ENCODE measurements at regions not wholly inside any gene's neighbourhood (a gene's known extent, or its start where the extent isn't known, plus 50 kb on each side); places are given as distances from the start of the nearest gene placed in this dataset.

DNA sequence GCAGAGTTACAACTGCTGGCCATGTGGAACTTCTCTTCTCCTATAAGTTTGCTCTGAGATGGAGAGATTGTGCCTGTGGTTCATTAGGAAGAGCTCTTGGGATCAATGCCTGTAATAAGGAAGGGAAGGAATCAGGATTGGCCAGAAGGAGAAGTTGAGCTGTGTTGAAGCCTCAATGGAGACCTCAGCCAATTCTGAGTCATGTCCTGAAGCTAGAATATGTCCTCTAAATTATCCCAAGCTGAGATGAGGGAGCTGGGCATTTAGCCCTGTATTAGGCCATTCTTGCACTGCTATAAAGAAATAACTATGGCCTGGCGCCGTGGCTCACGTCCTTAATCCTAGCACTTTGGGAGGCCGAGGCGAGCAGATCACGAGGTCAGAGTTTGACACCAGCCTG lies 85.4 kb upstream of the DHX15 start:
- dilution Hi-C loops (cut with MboI; ENCODE audit: extremely low pct_ligation_motif_present, low sequenced_read_pairs): no loop called here
- H4K20me1 ChIP-seq (ENCODE audit: control insufficient read depth, extremely low read depth, insufficient read depth, low read length): no peaks in the 10 kb centered on the region
- no peaks in the 10 kb centered on the region for H3K9me3 ChIP-seq (ENCODE audit: control insufficient read depth, low read depth, low read length)
- DNase-seq (ENCODE audit: low read depth, low spot score): no peak
- no peak overlapping the region for H2AFZ ChIP-seq (ENCODE audit: control insufficient read depth, low read length)
- H3K4me1 ChIP-seq (ENCODE audit: control insufficient read depth, extremely low read depth, insufficient read depth, low read length): no peaks in the 10 kb centered on the region
- TF ChIP-seq CTCF (optimal IDR thresholded peaks at IDR 0.05 in 1 of 3, IDR thresholded peaks at IDR 0.05 in 1 of 3, conservative IDR thresholded peaks at IDR 0.05 in 1 of 3; ENCODE audit: extremely low read depth in 1 of 3, insufficient read depth in 2 of 3, low read length in 3 of 3) (no peak), EZH2 (IDR thresholded peaks at IDR 0.05; ENCODE audit: low read length) (no peak)
- H3K9ac ChIP-seq (ENCODE audit: control insufficient read depth, extremely low read depth, insufficient read depth, low read length): no peak overlapping the region
- H3K4me2 ChIP-seq (ENCODE audit: control insufficient read depth, extremely low read depth, insufficient read depth, low read depth, low read length): no peak overlapping the region
- H3K27ac ChIP-seq (ENCODE audit: control insufficient read depth, insufficient read depth, low read length): no peak overlapping the region
- no peak for FAIRE-seq
- H3K36me3 ChIP-seq (ENCODE audit: control insufficient read depth in 2 of 2, extremely low read depth in 1 of 2, insufficient read depth in 2 of 2, low read length in 2 of 2): no peaks in the 10 kb centered on the region
- no peak overlapping the region for H3K4me3 ChIP-seq (ENCODE audit: control insufficient read depth in 2 of 3, extremely low read depth in 1 of 3, insufficient read depth in 2 of 3, low read depth in 1 of 3, low read length in 3 of 3)
- no peaks in the 10 kb centered on the region for H3K9me1 ChIP-seq (ENCODE audit: control insufficient read depth, extremely low read depth, insufficient read depth, low read length)
- H3K79me2 ChIP-seq (ENCODE audit: control insufficient read depth, insufficient read depth, low read length): no peaks in the 10 kb centered on the region
- H3K27me3 ChIP-seq (ENCODE audit: control insufficient read depth, extremely low read depth, insufficient read depth, low read length): peaks cover 63% of the 10 kb centered on the region

GRCh38 chr4:24671849-24672248 lies 87.5 kb upstream of the DHX15 start:
- no peak for TF ChIP-seq EZH2 (IDR thresholded peaks at IDR 0.05; ENCODE audit: low read length)
- TF ChIP-seq CTCF (optimal IDR thresholded peaks at IDR 0.05 in 1 of 3, IDR thresholded peaks at IDR 0.05 in 1 of 3, conservative IDR thresholded peaks at IDR 0.05 in 1 of 3; ENCODE audit: extremely low read depth in 1 of 3, insufficient read depth in 2 of 3, low read length in 3 of 3): no peak
- H3K9me3 ChIP-seq (ENCODE audit: control insufficient read depth, low read depth, low read length): no peaks in the 10 kb centered on the region
- H2AFZ ChIP-seq (ENCODE audit: control insufficient read depth, low read length): no peak overlapping the region
- no peak overlapping the region for H3K27ac ChIP-seq (ENCODE audit: control insufficient read depth, insufficient read depth, low read length)
- no peak for DNase-seq (ENCODE audit: low read depth, low spot score)
- FAIRE-seq: no peak
- dilution Hi-C loops (cut with MboI; ENCODE audit: extremely low pct_ligation_motif_present, low sequenced_read_pairs): no loop called here
- H4K20me1 ChIP-seq (ENCODE audit: control insufficient read depth, extremely low read depth, insufficient read depth, low read length): no peaks in the 10 kb centered on the region
- no peak overlapping the region for H3K4me3 ChIP-seq (ENCODE audit: control insufficient read depth in 2 of 3, extremely low read depth in 1 of 3, insufficient read depth in 2 of 3, low read depth in 1 of 3, low read length in 3 of 3)
- H3K4me2 ChIP-seq (ENCODE audit: control insufficient read depth, extremely low read depth, insufficient read depth, low read depth, low read length): no peak overlapping the region
- H3K4me1 ChIP-seq (ENCODE audit: control insufficient read depth, extremely low read depth, insufficient read depth, low read length): no peaks in the 10 kb centered on the region
- H3K9me1 ChIP-seq (ENCODE audit: control insufficient read depth, extremely low read depth, insufficient read depth, low read length): no peaks in the 10 kb centered on the region
- no peaks in the 10 kb centered on the region for H3K79me2 ChIP-seq (ENCODE audit: control insufficient read depth, insufficient read depth, low read length)
- no peaks in the 10 kb centered on the region for H3K36me3 ChIP-seq (ENCODE audit: control insufficient read depth in 2 of 2, extremely low read depth in 1 of 2, insufficient read depth in 2 of 2, low read length in 2 of 2)
- no peak overlapping the region for H3K9ac ChIP-seq (ENCODE audit: control insufficient read depth, extremely low read depth, insufficient read depth, low read length)
- H3K27me3 ChIP-seq (ENCODE audit: control insufficient read depth, extremely low read depth, insufficient read depth, low read length): peaks cover 42% of the 10 kb centered on the region

Measured in keratinocyte (primary cell).